ENCODE measurements at regions not wholly inside any gene's neighbourhood (a gene's known extent, or its start where the extent isn't known, plus 50 kb on each side); places are given as distances from the start of the nearest gene placed in this dataset.

DNA sequence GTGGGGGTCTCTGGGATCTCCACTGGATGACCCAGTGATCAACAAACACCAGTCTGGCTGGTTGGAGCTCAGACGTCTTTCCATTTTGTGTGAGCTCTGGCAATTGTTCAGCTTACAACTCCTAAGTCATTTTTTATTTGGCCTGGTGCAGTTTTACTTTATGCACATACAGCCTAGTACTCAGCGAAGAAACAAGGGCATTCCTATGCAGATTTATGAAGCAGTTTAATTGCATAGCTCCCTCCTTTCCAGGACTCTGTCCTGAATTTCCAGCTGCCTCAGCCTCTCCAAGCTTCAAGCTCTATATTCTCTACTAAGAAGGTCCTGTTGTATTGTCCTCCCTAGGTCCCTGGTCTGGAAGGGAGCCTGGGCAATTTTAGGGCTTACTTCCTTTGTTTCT lies 145.6 kb upstream of the GALNT17 start:
- no peak for DNase-seq

GRCh38 chr7:70994176-70994575 lies 137.8 kb upstream of the GALNT17 start:
- DNase-seq, result no peak

DNA sequence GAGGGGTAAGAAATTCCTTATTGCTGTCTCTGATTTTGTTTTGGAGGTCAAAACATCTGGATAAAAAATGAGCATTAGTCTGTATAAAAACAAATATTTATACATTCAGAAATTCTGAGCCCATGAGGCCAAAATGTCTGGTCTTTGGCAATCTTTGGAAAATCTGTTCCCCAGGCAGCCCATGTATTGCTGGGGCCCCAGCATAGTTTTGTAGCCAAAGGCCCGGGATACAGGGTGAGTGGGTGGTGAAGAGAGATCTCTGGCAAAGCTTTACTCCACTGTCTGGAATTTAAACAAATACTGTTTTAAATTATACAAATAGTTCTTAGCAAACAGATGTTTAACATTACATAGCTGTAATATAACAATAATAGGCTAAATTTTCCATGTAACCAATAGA lies 134.7 kb upstream of the GALNT17 start:
- DNase-seq, result peak; percentile 71

GRCh38 chr7:71005109-71005508 lies 126.8 kb upstream of the GALNT17 start:
- DNase-seq, result no peak

GRCh38 chr7:71009636-71010035 lies 122.3 kb upstream of the GALNT17 start:
- DNase-seq, result no peak

DNA sequence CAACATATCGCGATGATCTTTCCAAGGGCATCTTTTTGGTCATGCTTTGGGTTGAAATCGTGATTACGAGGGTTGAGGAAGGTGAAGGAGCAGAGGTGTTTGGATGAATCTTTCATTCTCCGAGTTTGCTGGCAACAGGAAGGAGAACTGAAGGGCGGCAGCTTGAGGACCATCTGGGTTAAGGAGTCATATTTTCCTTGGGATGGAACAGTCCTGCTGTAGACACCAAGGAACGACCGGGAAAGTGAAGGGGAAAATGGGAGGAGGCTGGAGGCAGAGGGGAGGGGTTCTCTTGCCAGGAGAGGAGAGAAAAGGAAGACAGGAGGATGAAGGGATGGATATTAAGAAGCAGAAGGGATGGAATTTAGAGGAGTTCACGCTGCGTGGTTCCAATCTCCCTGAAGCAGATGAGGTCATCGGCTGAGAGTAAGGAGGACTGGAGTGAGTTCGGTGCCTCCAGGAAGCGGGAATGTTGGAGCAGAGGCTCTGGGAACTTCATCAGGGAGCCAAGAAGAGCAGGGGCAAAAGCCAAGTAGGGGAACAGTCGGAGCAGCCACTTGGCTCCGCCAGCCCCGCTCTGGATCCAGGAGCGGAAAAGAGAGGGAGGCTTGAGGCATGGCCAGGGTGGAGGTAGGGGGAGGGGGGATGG lies 116.6 kb upstream of the GALNT17 start:
- no peak for DNase-seq

GRCh38 chr7:71016401-71016800 lies 115.5 kb upstream of the GALNT17 start:
- no peak for DNase-seq

DNA sequence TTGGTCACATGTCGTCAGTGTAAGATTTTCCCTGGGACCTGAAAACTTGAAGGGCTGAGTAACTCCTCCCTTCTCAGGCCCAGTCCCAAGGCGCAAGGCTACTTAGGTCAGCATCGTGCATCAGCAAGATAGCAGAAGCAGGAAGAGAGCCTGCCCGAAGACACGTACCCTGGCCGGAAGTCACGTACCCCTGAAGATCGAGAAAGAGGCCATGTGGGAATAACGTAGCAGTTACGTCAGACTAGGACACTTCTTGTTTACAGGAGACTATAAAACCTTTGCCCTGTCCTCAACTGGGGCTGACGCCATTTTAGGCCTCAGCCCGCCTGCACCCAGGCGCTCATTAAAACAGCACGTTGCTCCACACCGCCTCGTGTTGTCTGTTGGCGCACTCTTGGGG lies 114.3 kb upstream of the GALNT17 start:
- DNase-seq, result no peak

- DNase-seq, result peak; percentile 22
Observed at GRCh38 chr7:71019706-71020105, 112.2 kb upstream of the GALNT17 start.

GRCh38 chr7:71021131-71021530 lies 110.8 kb upstream of the GALNT17 start:
- DNase-seq, result no peak

- no peak for DNase-seq
Observed at GRCh38 chr7:71026680-71027079, 105.3 kb upstream of the GALNT17 start.

- no peak for DNase-seq
Observed at GRCh38 chr7:71034243-71034642, 97.7 kb upstream of the GALNT17 start.

DNA sequence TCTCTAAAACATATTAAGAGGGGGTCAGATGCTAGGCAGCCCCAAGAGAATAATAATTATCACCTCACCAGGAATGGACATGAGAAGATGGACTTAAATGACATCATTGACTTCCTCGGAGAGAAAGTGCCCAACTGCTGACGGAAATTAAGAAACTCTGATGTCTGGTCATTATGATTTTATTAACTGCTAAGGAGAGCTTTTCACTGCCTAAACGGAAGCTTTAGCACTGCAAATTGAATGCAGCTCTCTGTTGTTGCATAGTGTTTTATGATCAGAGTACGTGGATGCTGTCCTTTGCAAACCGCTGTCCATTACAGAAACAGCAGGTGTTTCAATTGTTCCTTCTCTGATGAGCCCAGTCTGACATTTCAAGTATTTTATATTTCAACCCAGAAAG lies 89.4 kb upstream of the GALNT17 start:
- DNase-seq, result no peak

GRCh38 chr7:71050492-71050891 lies 81.5 kb upstream of the GALNT17 start:
- no peak for DNase-seq

DNA sequence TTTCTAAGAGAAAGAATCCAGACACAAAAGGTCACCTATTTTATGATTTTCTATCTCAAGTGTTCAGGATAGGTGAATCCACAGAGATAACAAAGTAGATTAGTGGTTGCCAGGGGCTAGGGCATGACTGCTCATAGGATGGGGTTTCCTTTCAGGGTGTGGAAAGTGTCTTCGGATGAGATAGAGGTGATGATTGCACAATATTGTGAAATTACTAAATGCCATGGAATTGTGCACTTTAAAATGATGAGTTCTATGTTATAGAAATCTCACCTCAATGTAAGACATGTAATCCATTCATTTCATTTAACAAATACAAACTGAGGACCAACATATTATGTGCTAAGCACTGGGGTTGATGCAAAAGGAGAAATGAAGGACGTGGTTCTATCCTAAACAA lies 76.4 kb upstream of the GALNT17 start:
- DNase-seq, result no peak

GRCh38 chr7:71077743-71078476 lies 54.0 kb upstream of the GALNT17 start:
- no peak for DNase-seq

All from fibroblast of skin of scalp (primary cell).